ENCODE measurements at regions not wholly inside any gene's neighbourhood (a gene's known extent, or its start where the extent isn't known, plus 50 kb on each side); places are given as distances from the start of the nearest gene placed in this dataset.

GRCh38 chr2:129112181-129112580 lies 793.5 kb upstream of the HS6ST1 start:
- no peak for DNase-seq (ENCODE audit: low spot score)

DNA sequence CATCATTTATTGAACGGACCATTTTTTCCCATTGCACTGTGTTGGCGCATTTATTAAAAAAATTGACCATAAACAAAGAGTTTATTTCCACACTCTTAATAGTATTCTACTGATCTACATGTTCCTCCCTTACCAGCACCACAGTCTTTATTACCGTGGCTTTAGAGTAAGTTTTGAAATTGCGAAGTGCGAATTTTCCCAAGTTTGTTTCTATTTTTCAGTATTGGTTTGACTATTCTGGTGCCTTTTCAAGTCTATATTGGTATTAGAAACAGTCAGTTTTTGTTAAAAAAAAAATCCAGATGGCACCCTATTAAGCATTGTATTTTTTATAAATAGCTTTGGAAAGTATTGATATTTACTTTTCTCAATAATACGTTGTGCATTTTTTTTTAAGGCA lies 795.1 kb upstream of the HS6ST1 start:
- DNase-seq (ENCODE audit: low spot score), result no peak

GRCh38 chr2:129117434-129117833 lies 798.8 kb upstream of the HS6ST1 start:
- no peak for DNase-seq (ENCODE audit: low spot score)

DNA sequence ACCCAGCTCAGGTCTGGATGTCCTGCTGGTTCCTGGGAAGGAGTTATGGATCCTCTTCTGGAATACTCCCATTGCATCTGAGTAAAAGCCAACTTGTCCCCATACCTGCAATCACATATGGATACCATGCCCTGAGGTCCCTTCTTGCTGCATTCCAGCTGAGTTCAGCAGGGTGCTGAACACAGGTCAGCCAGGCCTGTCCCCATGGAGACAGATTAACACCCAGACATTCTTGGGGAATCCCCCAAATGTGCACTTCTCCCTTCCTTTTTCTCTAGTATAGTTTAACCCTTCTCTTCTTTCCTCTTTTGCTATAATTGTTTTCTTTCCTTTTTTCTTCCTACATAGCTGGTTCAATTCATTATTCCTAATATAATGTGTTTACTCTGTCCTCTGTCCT lies 799.6 kb upstream of the HS6ST1 start:
- DNase-seq (ENCODE audit: low spot score), result no peak

GRCh38 chr2:129129087-129129486 lies 810.4 kb upstream of the HS6ST1 start:
- DNase-seq (ENCODE audit: low spot score), result no peak

DNA sequence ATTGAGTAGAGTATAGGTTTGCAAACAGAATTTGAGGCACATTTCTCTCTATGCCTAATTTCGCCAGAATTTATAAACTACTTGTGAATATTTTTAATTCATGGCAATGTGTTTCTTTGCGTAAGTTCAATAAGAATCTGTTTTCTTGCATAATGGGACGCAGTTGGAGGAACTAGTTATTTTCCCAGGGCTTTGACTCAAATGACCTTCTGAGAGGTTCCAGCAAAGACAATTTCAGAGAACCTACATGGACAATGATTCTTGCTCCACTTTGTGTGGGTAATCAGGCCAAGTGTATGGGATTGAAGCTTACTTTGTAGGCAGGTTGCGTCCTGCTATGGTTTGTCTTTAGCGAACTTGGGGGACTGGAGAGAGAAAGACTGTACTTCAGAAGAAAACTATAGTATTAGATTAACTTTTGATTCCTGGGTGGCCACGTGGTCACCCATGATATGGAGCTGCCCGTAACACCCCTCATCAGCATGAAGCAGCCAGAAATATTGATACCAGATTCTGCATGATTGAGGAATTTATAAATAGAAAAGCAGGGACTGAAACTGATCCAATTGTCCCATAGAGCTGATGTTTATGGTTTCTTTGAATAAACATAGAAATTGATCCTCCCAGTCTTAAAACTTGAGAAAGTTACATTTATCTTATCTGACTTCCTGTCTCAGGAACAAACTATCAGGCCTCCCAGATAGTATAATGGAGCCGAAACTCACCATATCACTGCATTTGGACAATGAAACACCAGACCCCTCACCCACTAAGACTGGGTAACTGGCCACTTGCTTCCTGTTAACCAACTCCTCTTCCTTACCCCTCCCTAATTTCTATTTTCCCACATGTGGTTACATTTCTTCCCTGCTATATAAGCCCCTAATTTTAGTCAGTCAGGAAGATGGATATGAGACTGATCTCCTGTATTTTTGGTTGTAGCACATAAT lies 815.3 kb upstream of the HS6ST1 start:
- no peak for DNase-seq (ENCODE audit: low spot score)

DNA sequence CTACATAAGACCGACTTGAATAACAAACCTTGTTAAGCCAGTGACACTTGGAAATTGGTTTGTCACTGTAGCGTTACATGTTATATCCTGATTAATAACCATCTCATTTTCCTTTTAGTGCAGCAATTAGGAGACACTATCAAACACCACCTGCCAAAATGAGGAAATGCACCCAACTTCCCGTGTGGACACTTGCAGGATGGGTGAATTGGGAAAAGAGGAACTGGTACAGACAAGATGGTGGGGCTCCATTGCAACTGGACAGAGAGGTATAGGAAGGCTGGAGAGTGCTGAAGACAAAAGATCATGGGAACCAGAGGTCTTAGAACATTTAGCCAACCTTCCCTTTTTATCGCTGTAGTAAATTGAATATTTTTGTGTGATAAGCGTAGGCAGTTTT lies 816.3 kb upstream of the HS6ST1 start:
- DNase-seq (ENCODE audit: low spot score), result no peak

GRCh38 chr2:129139380-129139779 lies 820.7 kb upstream of the HS6ST1 start:
- DNase-seq (ENCODE audit: low spot score), result no peak

GRCh38 chr2:129142465-129142864 lies 823.8 kb upstream of the HS6ST1 start:
- no peak for DNase-seq (ENCODE audit: low spot score)

DNA sequence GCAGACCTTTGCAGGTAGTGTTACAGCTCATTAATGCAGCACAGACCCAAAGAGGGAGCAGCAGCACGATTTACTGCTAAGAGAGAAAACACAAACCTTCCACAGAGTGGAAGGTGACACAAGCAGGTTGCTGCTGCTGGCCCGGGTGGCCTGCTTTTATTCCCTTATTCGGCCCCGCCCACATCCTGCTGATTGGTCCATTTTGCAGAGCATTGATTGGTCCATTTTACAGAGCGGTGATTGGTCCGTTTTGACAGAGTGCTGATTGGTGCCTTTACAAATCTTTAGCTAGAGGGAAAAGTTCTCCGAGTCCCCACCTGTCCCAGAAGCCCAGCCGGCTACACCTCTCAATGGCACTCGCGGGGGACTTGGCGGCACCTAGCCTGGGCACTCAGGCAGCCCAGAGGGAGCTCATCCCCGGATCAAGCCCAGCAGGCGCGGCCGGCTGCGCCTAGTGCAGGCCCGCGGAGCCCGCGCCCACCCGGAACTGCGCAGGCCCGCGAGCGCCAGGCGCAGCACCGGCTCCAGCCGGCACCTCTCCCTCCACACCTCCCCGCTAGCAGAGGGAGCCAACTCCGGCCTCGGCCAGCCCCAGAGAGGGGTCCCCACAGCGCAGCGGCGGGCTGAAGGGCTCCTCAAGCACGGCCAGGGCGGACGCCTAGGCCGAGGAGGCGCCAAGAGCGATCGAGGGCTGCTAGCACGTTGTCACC lies 825.6 kb upstream of the HS6ST1 start:
- DNase-seq (ENCODE audit: low spot score), result no peak

DNA sequence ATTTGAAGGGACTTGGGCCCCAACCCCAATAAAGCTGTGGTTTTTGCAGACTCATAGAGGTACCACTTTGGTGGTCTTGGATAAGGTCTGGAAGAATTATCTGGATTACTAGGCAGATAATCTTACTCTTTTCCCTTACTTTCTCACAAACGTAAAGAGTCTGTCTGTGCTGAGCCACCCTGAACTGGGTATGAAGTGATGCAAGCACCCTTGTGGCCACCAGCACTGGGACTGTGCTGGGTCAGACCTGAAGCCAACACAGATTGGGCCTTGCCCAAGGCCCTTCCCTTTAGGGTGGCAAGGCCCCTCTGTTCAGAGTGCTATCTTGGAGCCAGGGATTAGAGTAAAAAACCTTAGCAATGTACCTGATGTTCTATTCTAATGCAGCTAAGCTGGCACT lies 827.0 kb upstream of the RAB6C start:
- no peak for DNase-seq (ENCODE audit: low spot score)

DNA sequence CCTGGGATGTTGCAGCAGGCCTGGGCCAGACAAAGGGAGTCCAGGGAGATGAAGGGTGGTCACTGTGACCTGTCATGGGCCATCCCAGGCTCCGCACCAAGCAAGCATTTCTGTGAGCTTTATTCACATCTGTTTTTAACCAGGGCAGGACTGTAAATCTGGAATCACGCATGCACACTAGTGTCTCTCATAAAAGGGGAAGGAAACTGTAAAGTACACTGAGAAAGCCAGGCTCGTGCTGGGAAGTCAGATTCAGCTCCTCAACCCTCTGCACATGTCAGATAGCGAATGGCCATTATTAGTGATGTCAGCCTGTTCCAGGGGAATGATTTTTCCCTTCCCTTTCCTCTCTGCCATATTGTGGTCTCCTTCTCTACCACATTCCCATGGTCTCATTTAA lies 818.6 kb upstream of the RAB6C start:
- DNase-seq (ENCODE audit: low spot score), result no peak

DNA sequence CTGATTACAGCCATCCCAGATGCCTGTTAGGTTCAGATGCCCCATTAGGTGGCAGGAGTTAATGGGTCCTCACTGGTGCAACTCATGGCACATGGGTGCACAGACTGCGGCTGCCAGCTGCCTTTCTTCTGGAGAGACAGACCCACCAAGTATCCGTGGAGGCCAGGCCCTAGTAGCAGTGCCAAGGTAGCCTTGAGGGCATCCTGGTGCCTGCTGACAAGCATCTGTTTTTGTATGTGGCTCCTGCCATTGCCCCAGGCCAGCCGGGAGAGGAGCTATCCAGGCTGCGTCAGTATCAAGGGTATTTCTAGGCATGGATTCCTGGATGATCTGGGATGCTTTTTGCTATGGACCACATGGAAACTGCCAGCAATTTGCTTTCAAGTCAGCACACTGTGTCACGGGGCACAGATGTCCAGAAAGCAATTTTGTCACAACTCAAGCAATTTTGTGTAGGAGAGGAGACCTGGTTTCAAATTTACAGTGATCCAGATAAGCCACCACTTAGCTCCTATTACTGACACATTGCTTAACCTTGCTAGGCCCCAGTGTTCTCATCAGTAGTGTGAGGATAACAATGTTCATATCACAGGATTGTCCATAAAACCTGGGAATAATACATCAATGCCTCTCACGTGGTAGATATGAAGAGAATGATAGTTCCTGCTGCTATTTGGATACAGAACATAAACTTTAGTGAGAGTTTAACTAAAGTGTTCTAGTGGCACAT lies 815.1 kb upstream of the RAB6C start:
- no peak for DNase-seq (ENCODE audit: low spot score)

DNA sequence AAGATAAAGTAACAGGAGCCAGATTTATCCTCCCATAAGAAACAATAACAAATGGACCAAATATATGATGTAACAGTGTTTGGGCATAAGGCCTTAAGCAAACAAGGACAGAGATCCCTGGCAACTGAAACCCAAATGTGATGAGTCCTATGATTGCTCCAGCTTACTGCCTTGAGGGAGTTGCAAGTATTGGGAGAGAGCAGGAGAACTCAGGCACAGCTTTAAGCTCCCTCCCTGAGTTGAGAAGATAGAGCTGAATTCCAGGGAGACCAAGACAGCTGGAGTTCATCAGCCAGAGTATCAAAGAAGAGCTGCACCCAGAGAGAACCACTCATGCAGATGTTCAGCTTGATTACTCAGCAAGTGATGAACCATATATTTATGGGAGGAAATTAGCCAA lies 814.5 kb upstream of the RAB6C start:
- no peak for DNase-seq (ENCODE audit: low spot score)

DNA sequence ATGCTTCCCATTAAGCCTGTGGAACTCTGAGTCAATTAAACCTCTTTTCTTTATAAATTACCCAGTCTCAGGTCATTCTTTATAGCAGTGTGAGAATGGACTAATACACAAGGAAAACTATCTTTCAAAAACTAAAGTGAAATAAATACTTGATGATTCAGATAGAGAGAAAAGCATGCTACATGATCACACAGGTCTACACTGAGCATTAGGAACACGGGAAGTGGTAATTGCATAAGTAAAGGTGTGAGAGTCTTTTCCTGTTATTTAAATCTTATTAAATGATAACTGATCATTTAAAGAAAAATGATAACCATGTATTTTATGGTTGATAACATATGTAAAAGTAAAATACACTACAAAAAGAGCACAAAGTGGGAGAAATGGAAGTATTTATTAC lies 812.0 kb upstream of the RAB6C start:
- DNase-seq (ENCODE audit: low spot score), result no peak

- no peak for DNase-seq (ENCODE audit: low spot score)
These were observed 808.9 kb upstream of the RAB6C start for GRCh38 chr2:129170570-129170969.

DNA sequence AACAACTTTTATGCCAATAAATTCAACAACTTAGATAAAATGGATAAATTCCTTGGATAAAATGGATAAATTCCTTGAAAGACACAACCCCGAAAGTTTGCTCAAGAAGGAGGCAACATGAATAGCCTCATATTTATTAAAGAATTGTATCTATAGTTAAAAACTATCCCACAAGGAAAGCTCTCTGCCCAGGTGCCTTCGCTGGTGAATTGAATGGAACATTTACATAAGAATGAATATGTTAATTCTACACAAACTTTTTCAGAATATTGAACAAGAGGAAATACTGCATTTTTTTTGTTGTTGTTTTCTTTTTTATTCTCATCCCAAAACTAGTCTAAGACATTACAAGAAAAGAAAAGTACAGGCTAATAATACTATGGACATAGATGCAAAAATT lies 805.3 kb upstream of the RAB6C start:
- no peak for DNase-seq (ENCODE audit: low spot score)

- no peak for DNase-seq (ENCODE audit: low spot score)
These were observed 804.4 kb upstream of the RAB6C start for GRCh38 chr2:129175051-129175450.

DNA sequence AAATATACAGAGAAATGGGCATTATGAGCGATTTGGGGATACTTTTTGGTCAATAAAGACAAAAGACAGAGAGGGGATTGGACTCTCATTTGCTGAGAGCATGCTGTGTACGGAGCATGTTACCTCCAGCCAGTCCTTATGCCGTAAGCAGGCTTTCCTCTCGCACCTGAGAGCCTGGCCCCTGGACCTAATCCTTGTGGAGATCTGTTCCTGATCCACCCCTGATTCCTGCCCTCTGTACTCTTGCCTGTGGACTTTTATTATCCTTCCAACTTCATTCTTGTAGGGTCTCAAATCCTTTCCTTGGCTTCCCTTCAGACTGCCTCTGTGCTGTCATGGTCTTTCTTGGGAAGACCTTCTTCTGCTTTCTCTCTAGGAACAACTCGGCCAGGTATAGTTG lies 803.1 kb upstream of the RAB6C start:
- no peak for DNase-seq (ENCODE audit: low spot score)

DNA sequence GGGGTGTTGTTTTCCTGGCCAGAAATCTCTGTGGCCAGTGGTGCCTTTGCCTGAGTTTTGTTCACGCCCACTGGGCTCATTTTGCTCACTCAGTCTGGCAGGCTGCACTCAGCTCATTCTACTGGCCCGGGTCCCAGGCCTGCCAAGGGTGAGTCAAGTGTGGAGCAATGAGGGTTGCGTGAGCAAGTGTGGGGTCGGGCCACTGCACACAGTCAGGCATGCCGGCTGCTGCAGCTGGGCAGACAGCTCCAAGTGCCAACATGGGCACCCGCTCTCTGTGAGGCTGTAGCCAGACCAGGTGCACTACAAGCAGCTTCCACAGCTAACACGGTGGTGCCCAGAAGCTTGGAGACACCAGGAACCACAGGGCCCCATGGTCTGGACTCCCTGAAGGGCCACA lies 801.1 kb upstream of the RAB6C start:
- no peak for DNase-seq (ENCODE audit: low spot score)

DNA sequence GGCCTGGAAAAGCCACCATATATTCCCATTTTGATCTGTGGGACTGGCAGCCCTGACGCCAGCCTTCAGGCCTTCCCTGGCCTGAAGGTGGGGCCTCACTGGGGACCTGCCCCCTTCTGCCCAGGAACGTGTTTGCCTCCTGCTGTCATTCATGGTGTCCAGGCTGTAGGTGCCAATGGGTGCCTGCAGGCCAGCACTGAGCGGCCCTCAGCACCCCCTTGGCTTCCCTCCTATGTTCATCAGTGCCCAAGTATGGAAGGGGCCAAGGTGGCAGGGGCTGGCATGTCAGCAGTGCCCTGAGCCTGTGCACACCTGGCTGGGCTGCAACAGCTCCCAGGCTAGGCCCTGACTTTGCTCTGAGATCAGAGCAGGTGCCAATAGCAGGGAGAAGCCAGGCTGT lies 800.3 kb upstream of the RAB6C start:
- DNase-seq (ENCODE audit: low spot score), result no peak

DNA sequence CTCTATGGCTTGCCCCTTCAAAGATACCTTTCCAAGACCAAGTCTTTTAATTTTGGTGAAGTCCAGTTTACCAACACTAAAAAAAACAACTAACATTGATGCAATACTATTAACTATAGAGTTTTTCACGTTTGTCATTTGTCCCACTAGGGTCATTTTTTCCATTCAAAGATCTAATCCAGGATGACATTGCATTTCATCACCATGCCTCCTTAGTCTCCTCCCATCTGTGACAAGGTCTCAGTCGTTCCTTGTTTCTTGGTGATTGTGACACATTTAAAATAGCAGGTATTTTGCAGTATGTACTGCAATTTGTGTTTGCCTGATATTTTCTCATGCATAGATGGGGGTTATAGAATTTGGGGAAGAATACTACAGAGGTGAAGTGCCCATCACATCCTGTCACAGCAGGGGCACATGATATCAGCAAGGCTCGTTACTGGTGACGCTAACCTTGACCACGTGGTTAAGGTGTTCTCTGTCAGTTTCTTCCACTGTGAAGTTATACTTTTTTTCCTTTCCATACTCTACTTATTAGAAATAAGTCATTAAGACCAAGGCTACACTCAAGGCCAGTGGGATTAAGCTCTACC lies 799.2 kb upstream of the RAB6C start:
- no peak for DNase-seq (ENCODE audit: low spot score)
